Activated CD8-positive, alpha-beta T cell treated with anti-CD3 and anti-CD28 coated beads for 36 hours (primary cell): ENCODE measurements at regions not wholly inside any gene's neighbourhood (a gene's known extent, or its start where the extent isn't known, plus 50 kb on each side); places are given as distances from the start of the nearest gene placed in this dataset.

Source experiments
- ATAC-seq: fragments of 200-7000 bp; cut with Tn5 transposase; one replicate; pipeline ENCODE4 v1.10.0; 2021; ENCODE audit warnings: mild to moderate bottlenecking, moderate library complexity
- CTCF ChIA-PET: fragments of 350-600 bp; sonication (Branson Sonifier 250); formaldehyde crosslinking; loops from one replicate; lab custom pipeline; 2021; ENCODE audit warnings: antibody characterized with exemption; lab: Charles Lee
- POLR2A ChIA-PET: fragments of 350-600 bp; sonication (Branson Sonifier 250); formaldehyde crosslinking; loops from one replicate; lab custom pipeline; 2021; ENCODE audit warnings: antibody characterized with exemption; lab: Charles Lee
- DNase-seq: peaks from one replicate; pipeline ENCODE4 v3.0.0-alpha.2; 2020
- H3K27ac Mint-ChIP-seq: one replicate; pipeline ENCODE4 v1.8.0; 2021; ENCODE audit warnings: mild to moderate bottlenecking, mixed read lengths
- H3K27me3 Mint-ChIP-seq: one replicate; pipeline ENCODE4 v1.8.0; 2021; ENCODE audit warnings: mixed read lengths
- H3K36me3 Mint-ChIP-seq: one replicate; pipeline ENCODE4 v1.8.0; 2021; ENCODE audit warnings: low read depth, mixed read lengths
- H3K4me1 Mint-ChIP-seq: one replicate; pipeline ENCODE4 v1.8.0; 2021; ENCODE audit warnings: low read depth, mixed read lengths
- H3K4me3 Mint-ChIP-seq: one replicate; pipeline ENCODE4 v1.8.0; 2021; ENCODE audit warnings: mild to moderate bottlenecking, moderate library complexity, mixed read lengths
- H3K9me3 Mint-ChIP-seq: one replicate; pipeline ENCODE4 v1.8.0; 2021; ENCODE audit warnings: mixed read lengths
- CTCF ChIP-seq: fragments of 200-600 bp; IDR thresholded peaks from one replicate; pipeline ENCODE4 v1.8.0; 2022; ENCODE audit warnings: antibody characterized with exemption, mild to moderate bottlenecking
- intact Hi-C: fragments of 100-400 bp; cut with micrococcal nuclease; formaldehyde crosslinking; loops from one replicate; pipeline ENCODE4 v1.10.0; 2022

- ATAC-seq (no peak), DNase-seq (no peak)
- POLR2A ChIA-PET = no interaction called here
- Mint-ChIP-seq H3K27ac (no peak overlapping the region), H3K27me3 (peaks cover 24% of the 10 kb centered on the region), H3K36me3 (no peaks in the 10 kb centered on the region), H3K4me1 (no peaks in the 10 kb centered on the region), H3K4me3 (no peak overlapping the region), H3K9me3 (no peaks in the 10 kb centered on the region)
- no peak for TF ChIP-seq CTCF
- CTCF ChIA-PET = no interaction called here
- intact Hi-C loops = no loop called here
Measured at GRCh38 chr9:117809751-117810150, 105.5 kb downstream of the TLR4 start.

- ATAC-seq = no peak
- peak; percentile 2 for DNase-seq
- POLR2A ChIA-PET = no interaction called here
- Mint-ChIP-seq H3K27me3 (peaks cover 17% of the 10 kb centered on the region), H3K4me3 (no peak overlapping the region), H3K9me3 (no peaks in the 10 kb centered on the region), H3K27ac (no peak overlapping the region), H3K36me3 (no peaks in the 10 kb centered on the region), H3K4me1 (peaks cover 7% of the 10 kb centered on the region)
- CTCF ChIA-PET = no interaction called here
- intact Hi-C loops = no loop called here
- no peak for TF ChIP-seq CTCF
Measured at GRCh38 chr9:117815315-117815714, 111.1 kb downstream of the TLR4 start.

- H3K9me3 Mint-ChIP-seq = no peaks in the 10 kb centered on the region
- TF ChIP-seq CTCF = no peak
- ChIA-PET POLR2A (no interaction called here), CTCF (no interaction called here)
- DNase-seq (no peak), ATAC-seq (no peak)
- peaks cover 7% of the 10 kb centered on the region for H3K4me1 Mint-ChIP-seq
- peaks cover 19% of the 10 kb centered on the region for H3K27me3 Mint-ChIP-seq
- H3K36me3 Mint-ChIP-seq = no peaks in the 10 kb centered on the region
- no peak overlapping the region for H3K27ac Mint-ChIP-seq
- no peak overlapping the region for H3K4me3 Mint-ChIP-seq
- intact Hi-C loops = no loop called here
Measured at GRCh38 chr9:117815948-117816347, 111.7 kb downstream of the TLR4 start.

- DNase-seq = no peak
- H3K9me3 Mint-ChIP-seq = no peaks in the 10 kb centered on the region
- no peaks in the 10 kb centered on the region for H3K36me3 Mint-ChIP-seq
- peaks cover 23% of the 10 kb centered on the region for H3K27me3 Mint-ChIP-seq
- ATAC-seq = no peak
- POLR2A ChIA-PET = no interaction called here
- TF ChIP-seq CTCF = no peak
- H3K4me3 Mint-ChIP-seq = no peak overlapping the region
- H3K27ac Mint-ChIP-seq = no peak overlapping the region
- intact Hi-C loops = no loop called here
- peaks cover 23% of the 10 kb centered on the region for H3K4me1 Mint-ChIP-seq
- CTCF ChIA-PET = no interaction called here
Measured at GRCh38 chr9:117821954-117822353, 117.8 kb downstream of the TLR4 start.

GRCh38 chr9:117823576-117823975 is 119.4 kb downstream of the TLR4 start:
- Mint-ChIP-seq H3K4me1 (peaks cover 27% of the 10 kb centered on the region), H3K4me3 (no peak overlapping the region), H3K9me3 (no peaks in the 10 kb centered on the region), H3K27ac (no peak overlapping the region), H3K27me3 (peaks cover 27% of the 10 kb centered on the region), H3K36me3 (no peaks in the 10 kb centered on the region)
- POLR2A ChIA-PET = no interaction called here
- no peak for TF ChIP-seq CTCF
- intact Hi-C loops = no loop called here
- no peak for ATAC-seq
- CTCF ChIA-PET = no interaction called here
- DNase-seq = no peak
